GM13977 (cell line): ENCODE measurements at regions not wholly inside any gene's neighbourhood (a gene's known extent, or its start where the extent isn't known, plus 50 kb on each side); places are given as distances from the start of the nearest gene placed in this dataset.

Experiments used
- DNase-seq: peaks from one replicate; pipeline ENCODE4 v3.0.0; 2012; ENCODE audit warnings: low spot score
- CTCF ChIP-seq: IDR thresholded peaks from 2 replicates; pipeline ENCODE4 v1.5.1; 2012; ENCODE audit warnings: mild to moderate bottlenecking, control low read depth; ENCODE audit not compliant: insufficient read depth; ENCODE audit errors: extremely low read depth, missing control alignments
- in situ Hi-C: fragments of 300-500 bp; cut with MboI; formaldehyde crosslinking; loops from one replicate; pipeline ENCODE4 v1.12.0; 2022; ENCODE audit warnings: low sequenced_read_pairs, low pct_unique_long_range_greater_than_20kb, mixed read lengths, inconsistent platforms; ENCODE audit not compliant: unreplicated experiment

- no peak for TF ChIP-seq CTCF
- in situ Hi-C loops: no loop called here
- DNase-seq: no peak
These were observed 77.6 kb upstream of the ASTN2 start for GRCh38 chr9:117492476-117492875.

- no peak for TF ChIP-seq CTCF
- no peak for DNase-seq
- in situ Hi-C loops: no loop called here
These were observed 76.6 kb upstream of the ASTN2 start for GRCh38 chr9:117491491-117491890.

GRCh38 chr9:117490199-117490598, 75.3 kb upstream of the ASTN2 start:
- TF ChIP-seq CTCF: no peak
- in situ Hi-C loops: no loop called here
- DNase-seq: no peak

- no peak for DNase-seq
- TF ChIP-seq CTCF: no peak
- in situ Hi-C loops: no loop called here
These were observed 73.8 kb upstream of the ASTN2 start for GRCh38 chr9:117488659-117489058.

- DNase-seq: peak; percentile 58
- TF ChIP-seq CTCF: peak; percentile 99
- in situ Hi-C loops: no loop called here
These were observed 72.8 kb upstream of the ASTN2 start for GRCh38 chr9:117487555-117488175.

- DNase-seq: no peak
- in situ Hi-C loops: no loop called here
- TF ChIP-seq CTCF: no peak
These were observed 71.6 kb upstream of the ASTN2 start for GRCh38 chr9:117486426-117486825.
